AG04450 (cell line): ENCODE measurements at regions not wholly inside any gene's neighbourhood (a gene's known extent, or its start where the extent isn't known, plus 50 kb on each side); places are given as distances from the start of the nearest gene placed in this dataset. TPM values are rescaled to one million over a fixed set of nuclear protein-coding genes. Genes with fewer than 3 reads are reported as not detected.
"Not testable (repeated sequence)": the region's sequence is repeated elsewhere in the genome, so short reads cannot be mapped to it uniquely, and the experiment has no call there.

Source experiments
- CTCF ChIA-PET: fragments of 300-600, 350-600 bp; formaldehyde crosslinking; extraction: SDS; loops from one replicate; lab custom pipeline; 2022; ENCODE audit warnings: antibody characterized with exemption, inconsistent platforms; lab: Charles Lee
- POLR2A ChIA-PET: fragments of 350-600 bp; formaldehyde crosslinking; extraction: SDS; loops from one replicate; lab custom pipeline; 2021; ENCODE audit warnings: antibody characterized with exemption, inconsistent platforms; lab: Yijun Ruan, JAX
- DNase-seq: peaks from one replicate; pipeline ENCODE4 v3.0.0-alpha.2; 2011; ENCODE audit warnings: low read depth, low spot score
- H3K27ac ChIP-seq: one replicate; pipeline ENCODE4 v1.5.1; 2012; ENCODE audit warnings: low read depth, low read length, control low read depth
- H3K27me3 ChIP-seq: one replicate; pipeline ENCODE4 v1.6.0; 2012; ENCODE audit warnings: low read length; ENCODE audit not compliant: control insufficient read depth, insufficient read depth
- H3K4me3 ChIP-seq: 2 replicates; pipeline ENCODE4 v1.5.1; 2011; ENCODE audit warnings: mild to moderate bottlenecking, low read depth, low read length, control low read depth
- H3K9me3 ChIP-seq: 2 replicates; pipeline ENCODE4 v1.5.1; 2012; ENCODE audit warnings: low read length; ENCODE audit not compliant: control insufficient read depth, insufficient read depth
- small RNA-seq: library from RNA; depleted of rRNA; stranded (forward); fragments of <200 nt; gene quantifications from one replicate; pipeline ENCODE3, GENCODE V24; 2012; ENCODE audit warnings: low read depth; ENCODE audit not compliant: insufficient read length
- TF ChIP-seq, protein P1 (sequence below): IDR thresholded peaks from 2 replicates; pipeline ENCODE4 v1.5.1; 2011; ENCODE audit warnings: low read depth, low read length, control low read depth, inconsistent platforms

DNA sequence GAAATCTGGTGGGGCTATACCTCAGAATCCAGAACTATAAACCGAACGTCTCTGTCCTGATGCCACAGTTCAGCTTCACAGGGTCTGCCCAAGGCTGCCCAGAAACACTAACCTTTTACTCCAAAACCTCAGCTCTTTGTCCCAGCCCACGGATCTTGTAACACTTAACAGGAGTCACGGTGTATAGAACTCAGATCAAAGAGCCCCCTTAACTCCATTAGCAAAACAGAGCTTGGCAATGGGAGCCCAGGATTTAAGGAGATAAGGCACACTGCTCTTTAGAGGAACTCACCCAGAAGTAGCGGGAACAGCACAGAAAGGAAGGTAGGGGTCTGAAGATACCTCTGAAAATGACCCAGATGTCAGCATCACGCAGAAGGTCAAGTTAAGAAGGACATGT, 68.8 kb upstream of the SOX14 start:
- no peak overlapping the region for H3K4me3 ChIP-seq
- POLR2A ChIA-PET: no interaction called here
- H3K27me3 ChIP-seq: no peaks in the 10 kb centered on the region
- DNase-seq: no peak
- peaks cover 9% of the 10 kb centered on the region for H3K9me3 ChIP-seq
- no peak overlapping the region for H3K27ac ChIP-seq
- CTCF ChIA-PET: no interaction called here
- TF ChIP-seq, protein P1, sequence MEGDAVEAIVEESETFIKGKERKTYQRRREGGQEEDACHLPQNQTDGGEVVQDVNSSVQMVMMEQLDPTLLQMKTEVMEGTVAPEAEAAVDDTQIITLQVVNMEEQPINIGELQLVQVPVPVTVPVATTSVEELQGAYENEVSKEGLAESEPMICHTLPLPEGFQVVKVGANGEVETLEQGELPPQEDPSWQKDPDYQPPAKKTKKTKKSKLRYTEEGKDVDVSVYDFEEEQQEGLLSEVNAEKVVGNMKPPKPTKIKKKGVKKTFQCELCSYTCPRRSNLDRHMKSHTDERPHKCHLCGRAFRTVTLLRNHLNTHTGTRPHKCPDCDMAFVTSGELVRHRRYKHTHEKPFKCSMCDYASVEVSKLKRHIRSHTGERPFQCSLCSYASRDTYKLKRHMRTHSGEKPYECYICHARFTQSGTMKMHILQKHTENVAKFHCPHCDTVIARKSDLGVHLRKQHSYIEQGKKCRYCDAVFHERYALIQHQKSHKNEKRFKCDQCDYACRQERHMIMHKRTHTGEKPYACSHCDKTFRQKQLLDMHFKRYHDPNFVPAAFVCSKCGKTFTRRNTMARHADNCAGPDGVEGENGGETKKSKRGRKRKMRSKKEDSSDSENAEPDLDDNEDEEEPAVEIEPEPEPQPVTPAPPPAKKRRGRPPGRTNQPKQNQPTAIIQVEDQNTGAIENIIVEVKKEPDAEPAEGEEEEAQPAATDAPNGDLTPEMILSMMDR: no peak

DNA sequence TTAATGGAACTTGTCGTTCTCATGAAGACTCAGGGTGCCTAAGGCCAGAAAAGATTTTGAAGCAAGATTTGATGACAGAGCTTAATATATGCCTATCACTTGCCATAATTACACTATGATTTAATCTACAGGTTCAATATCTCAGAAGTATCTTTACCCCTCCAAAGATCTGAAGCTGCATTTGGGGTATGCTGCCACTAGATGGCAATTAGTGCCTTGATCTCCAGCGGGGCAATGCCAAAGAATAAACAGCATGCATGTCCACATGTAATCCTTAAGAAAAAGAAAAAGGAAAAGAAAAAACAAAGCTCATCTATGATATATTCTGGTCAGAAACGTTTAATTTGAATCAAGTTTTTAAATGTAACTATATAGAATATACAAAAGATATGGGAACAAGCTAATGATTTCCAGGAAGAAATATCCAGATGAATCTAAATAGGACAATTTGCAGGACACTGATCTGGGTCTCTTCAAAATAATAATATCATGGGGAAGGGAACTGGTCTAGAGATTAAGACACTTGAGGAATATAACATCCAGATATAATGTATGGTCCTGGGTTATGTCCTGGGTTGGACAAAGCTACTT, 55.0 kb upstream of the SOX14 start:
- H3K4me3 ChIP-seq: no peak overlapping the region
- H3K27ac ChIP-seq: no peak overlapping the region
- DNase-seq: no peak
- TF ChIP-seq, protein P1: no peak
- H3K9me3 ChIP-seq: peaks cover 5% of the 10 kb centered on the region
- no peaks in the 10 kb centered on the region for H3K27me3 ChIP-seq
- POLR2A ChIA-PET: no interaction called here
- CTCF ChIA-PET: no interaction called here

DNA sequence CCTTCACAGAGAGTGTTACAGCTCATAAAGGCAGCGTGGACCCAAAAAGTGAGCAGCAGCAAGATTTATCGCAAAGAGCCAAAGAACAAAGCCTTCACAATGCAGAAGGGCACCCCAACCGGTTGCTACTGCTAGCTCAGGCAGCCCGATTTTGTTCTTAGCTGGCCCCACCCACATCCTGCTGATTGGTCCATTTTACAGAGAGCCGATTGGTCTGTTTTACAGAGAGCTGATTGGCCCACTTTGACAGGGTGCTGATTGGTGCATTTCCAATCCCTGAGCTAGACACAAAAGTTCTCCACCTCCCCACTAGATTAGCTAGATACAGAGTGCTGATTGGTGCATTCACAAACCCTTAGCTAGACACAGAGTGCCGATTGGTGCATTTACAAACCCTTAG, 50.1 kb upstream of the SOX14 start:
- H3K4me3 ChIP-seq, H3K27ac ChIP-seq, POLR2A ChIA-PET, CTCF ChIA-PET, DNase-seq, H3K27me3 ChIP-seq: not testable (repeated sequence)
- H3K9me3 ChIP-seq: peaks cover 14% of the 10 kb centered on the region

Small RNA genes in the stretch of these regions (small RNA-seq; reads per million reads assigned to genes)
- not detected for gene RNA5SP142
